K562 (cell line): ENCODE measurements at regions not wholly inside any gene's neighbourhood (a gene's known extent, or its start where the extent isn't known, plus 50 kb on each side); places are given as distances from the start of the nearest gene placed in this dataset.

Experiments
- ATAC-seq: fragments of 200-7000 bp; cut with Tn5 transposase; 3 replicates; pipeline ENCODE4 v1.9.1; 2020; ENCODE audit warnings: moderate library complexity
- BruUV-seq: library from RNA; stranded (reverse); fragments of 400-500 nt; replicated peaks from 2 replicates; lab custom pipeline; 2021; lab: Mats Ljungman, UMichigan
- CTCF ChIA-PET: fragments of 300-600 bp; formaldehyde crosslinking; extraction: SDS; loops from one replicate; lab custom pipeline; 2021; ENCODE audit warnings: low intra/inter-chr PET ratio; lab: Yijun Ruan, JAX
- POLR2A ChIA-PET: fragments of 300-600, 350-650 bp; sonication (Branson Sonifier 250); formaldehyde crosslinking; extraction: SDS; loops from one replicate; lab custom pipeline; 2021; ENCODE audit warnings: antibody characterized with exemption, inconsistent platforms; lab: Yijun Ruan, JAX
- DNase-seq, 4 experiments: peaks; one replicate each; pipeline versions ENCODE4 v3.0.0 to v3.0.0-alpha.2; 2011 to 2018; ENCODE audit warnings: low spot score in 3 of 4, mixed read lengths in 3 of 4; ENCODE audit errors: extremely low read depth in 1 of 4
- FAIRE-seq: peaks from 2 replicates; lab custom pipeline; 2011; peaks lifted over from hg19 to GRCh38; lab: Jason Lieb, UNC
- H2AFZ ChIP-seq: 2 replicates; pipeline ENCODE4 v1.6.0; 2011; ENCODE audit warnings: low read depth, low read length, control low read depth, inconsistent platforms
- H3K27ac ChIP-seq: fragments of 200-600 bp; 3 replicates; pipeline ENCODE4 v1.8.0; 2011; ENCODE audit warnings: low read depth, mild to moderate bottlenecking, control low read depth, inconsistent platforms, low read length, moderate library complexity, mixed read lengths; ENCODE audit errors: extremely low read depth
- H3K27me3 ChIP-seq, 2 experiments: fragments of 300-600 bp in 1 of 2; 2 replicates in 1 of 2; 3 replicates in 1 of 2; pipeline versions ENCODE4 v1.6.0 to v1.8.0; 2011; ENCODE audit warnings: inconsistent platforms in 2 of 2, low read length in 2 of 2, mild to moderate bottlenecking in 1 of 2, mixed read lengths in 1 of 2, moderate library complexity in 1 of 2; ENCODE audit not compliant: control insufficient read depth in 2 of 2, insufficient read depth in 2 of 2
- H3K36me3 ChIP-seq: fragments of 300-600 bp; 3 replicates; pipeline ENCODE4 v1.8.0; 2011; ENCODE audit warnings: mild to moderate bottlenecking, low read length, inconsistent platforms; ENCODE audit not compliant: control insufficient read depth, insufficient read depth
- H3K4me1 ChIP-seq, 2 experiments: fragments of 200-600 bp in 1 of 2; replicated peaks in 1 of 2; 2 replicates in 1 of 2; 3 replicates in 1 of 2; pipeline versions ENCODE4 v1.5.1 to v1.8.0; 2011; ENCODE audit warnings: inconsistent platforms in 2 of 2, low read length in 2 of 2, mild to moderate bottlenecking in 1 of 2, mixed read lengths in 1 of 2, moderate library complexity in 1 of 2; ENCODE audit not compliant: control insufficient read depth in 2 of 2, insufficient read depth in 2 of 2
- H3K4me2 ChIP-seq: 2 replicates; pipeline ENCODE4 v1.6.1; 2011; ENCODE audit warnings: low read length, control low read depth, inconsistent platforms, mixed read lengths; ENCODE audit not compliant: insufficient read depth
- H3K4me3 ChIP-seq: fragments of 200-600 bp; sonication (generic), shearing (Covaris generic); 2 replicates; pipeline ENCODE4 v1.5.1; 2016; ENCODE audit warnings: control low read depth, inconsistent platforms
- H3K79me2 ChIP-seq: fragments of 200-600 bp; 3 replicates; pipeline ENCODE4 v1.8.0; 2011; ENCODE audit warnings: low read length, inconsistent platforms; ENCODE audit not compliant: control insufficient read depth, insufficient read depth
- H3K9ac ChIP-seq, 2 experiments: 2 replicates each; pipeline versions ENCODE4 v1.6.0 to v1.6.1; 2011; ENCODE audit warnings: low read depth in 2 of 2, low read length in 2 of 2, control low read depth in 1 of 2, inconsistent platforms in 1 of 2, mild to moderate bottlenecking in 1 of 2, mixed read lengths in 1 of 2; ENCODE audit not compliant: insufficient read depth in 1 of 2
- H3K9me1 ChIP-seq: one replicate; pipeline ENCODE4 v1.6.0; 2011; ENCODE audit warnings: inconsistent platforms, mild to moderate bottlenecking, low read length, moderate library complexity; ENCODE audit not compliant: control insufficient read depth, insufficient read depth
- H3K9me3 ChIP-seq: replicated peaks from 2 replicates; pipeline ENCODE4 v1.5.1; 2011; ENCODE audit warnings: low read depth, low read length, inconsistent platforms; ENCODE audit not compliant: control insufficient read depth, insufficient read depth
- H4K20me1 ChIP-seq: replicated peaks from 2 replicates; pipeline ENCODE4 v1.6.1; 2011; ENCODE audit warnings: low read length, inconsistent platforms, mixed read lengths; ENCODE audit not compliant: control insufficient read depth, insufficient read depth
- CBFB ChIP-seq: sonication (generic); formaldehyde crosslinking; IDR thresholded peaks from 2 replicates; pipeline ENCODE4 v1.4.0; 2020; ENCODE audit warnings: mild to moderate bottlenecking, missing genetic modification reagents
- ELF2 ChIP-seq: fragments of 250-450 bp; sonication (Bioruptor Pico); IDR thresholded peaks from 2 replicates; pipeline ENCODE4 v1.5.0; 2021; ENCODE audit warnings: mild to moderate bottlenecking
- HDAC8 ChIP-seq: fragments of 450-650 bp; IDR thresholded peaks from 2 replicates; pipeline ENCODE4 v1.6.1; 2016; ENCODE audit warnings: mild to moderate bottlenecking, missing genetic modification characterization, moderate library complexity, missing compliant biosample characterization
- KAT2B ChIP-seq: IDR thresholded peaks from one replicate; pipeline ENCODE4 v1.6.1; 2012; ENCODE audit warnings: low read depth, mild to moderate bottlenecking, control low read depth, inconsistent platforms, low read length, moderate library complexity
- LCOR ChIP-seq: sonication (generic); formaldehyde crosslinking; IDR thresholded peaks from 2 replicates; pipeline ENCODE4 v1.8.0; 2022; ENCODE audit warnings: mild to moderate bottlenecking, missing genetic modification reagents
- MCM3 ChIP-seq: fragments of 450-650 bp; IDR thresholded peaks from 2 replicates; pipeline ENCODE4 v1.6.1; 2016
- RBM34 ChIP-seq: fragments of 200-400 bp; formaldehyde crosslinking; IDR thresholded peaks from 2 replicates; pipeline ENCODE4 v1.6.1; 2018; ENCODE audit warnings: low read length, borderline replicate concordance; ENCODE audit not compliant: insufficient read depth
- RFX5 ChIP-seq: IDR thresholded peaks from 2 replicates; pipeline ENCODE4 v1.6.1; 2011; ENCODE audit warnings: low read depth, mild to moderate bottlenecking, improper control_type of control experiment, low read length
- SMAD3 ChIP-seq: fragments of 450-650 bp; formaldehyde crosslinking; conservative IDR thresholded peaks from 2 replicates; pipeline ENCODE4 v1.4.0; 2020; ENCODE audit warnings: mild to moderate bottlenecking
- SRSF7 ChIP-seq: fragments of 200-400 bp; formaldehyde crosslinking; optimal IDR thresholded peaks from 2 replicates; pipeline ENCODE3; 2017; ENCODE audit warnings: mild to moderate bottlenecking, low read depth, low read length
- TEAD1 ChIP-seq, 2 experiments: fragments of 450-650 bp in 1 of 2; sonication (generic) in 1 of 2; formaldehyde crosslinking; IDR thresholded peaks; 2 replicates each; pipeline versions ENCODE4 v1.4.0 to v1.8.0; 2020 to 2022; ENCODE audit warnings: mild to moderate bottlenecking in 2 of 2, missing genetic modification reagents in 1 of 2
- ZNF133 ChIP-seq: fragments of 250-450 bp; sonication (Bioruptor Pico); IDR thresholded peaks from 2 replicates; pipeline ENCODE4 v1.4.0; 2020; ENCODE audit warnings: mild to moderate bottlenecking
- ZNF24 ChIP-seq: fragments of 450-650 bp; IDR thresholded peaks from 2 replicates; pipeline ENCODE4 v1.6.1; 2016
- ZNF551 ChIP-seq: fragments of 250-450 bp; sonication (Bioruptor Pico); IDR thresholded peaks from 2 replicates; pipeline ENCODE4 v1.5.0; 2021; ENCODE audit warnings: mild to moderate bottlenecking, moderate library complexity
- WGBS: fragments of 100-300 bp; shearing (Covaris generic); methylation state at CpG from one replicate; pipeline ENCODE4 v1.1.6; 2016; ENCODE audit warnings: low coverage, mixed read lengths; ENCODE audit not compliant: insufficient coverage; ENCODE audit errors: missing lambda C conversion rate; 5-methylcytosine and 5-hydroxymethylcytosine counted together
- in situ Hi-C: fragments of 300-500 bp; cut with MboI; formaldehyde crosslinking; loops from 4 replicates; pipeline ENCODE4 v1.15.0; 2018; ENCODE audit warnings: inconsistent platforms, mixed read lengths
- intact Hi-C: fragments of 100-400 bp; cut with micrococcal nuclease; formaldehyde crosslinking; loops from 2 replicates; pipeline ENCODE4 v1.14.2; 2022
- TF ChIP-seq, protein P1 (sequence below): sonication (generic); formaldehyde crosslinking; IDR thresholded peaks from 2 replicates; pipeline ENCODE4 v1.8.1; 2022; ENCODE audit warnings: missing genetic modification reagents
- TF ChIP-seq, protein P2 (sequence below): fragments of 450-650 bp; formaldehyde crosslinking; IDR thresholded peaks from 2 replicates; pipeline ENCODE4 v1.4.0; 2020; ENCODE audit warnings: mild to moderate bottlenecking, mixed read lengths
- TF ChIP-seq, protein P3 (sequence below): fragments of 250-450 bp; sonication (Bioruptor Pico); IDR thresholded peaks from 2 replicates; pipeline ENCODE4 v1.4.0; 2020; ENCODE audit warnings: mild to moderate bottlenecking, moderate library complexity
- TF ChIP-seq, protein P4 (sequence below): fragments of 450-650 bp; IDR thresholded peaks from 2 replicates; pipeline ENCODE4 v1.6.1; 2016; ENCODE audit warnings: mild to moderate bottlenecking

DNA sequence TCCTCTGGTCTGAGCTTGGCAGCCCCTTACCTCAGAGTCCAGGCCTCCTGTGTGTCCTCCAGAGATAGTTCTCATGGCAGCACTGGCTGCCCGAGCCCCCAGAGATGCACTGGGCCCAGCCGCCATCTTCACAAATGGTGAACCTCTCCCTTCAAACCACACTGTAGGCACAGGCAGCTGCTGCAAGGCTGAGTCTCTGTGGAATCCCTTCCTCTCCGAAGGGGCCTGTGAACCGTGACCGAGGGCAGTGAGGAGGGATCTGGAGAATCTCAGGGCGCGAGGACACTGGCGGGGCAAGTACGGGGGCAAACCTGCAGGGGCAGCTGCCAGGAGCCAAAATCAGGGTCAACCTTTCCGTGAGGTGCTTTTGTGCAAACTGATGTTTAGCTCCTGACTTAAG, 69.5 kb upstream of the CFAP46 start:
- Histone ChIP-seq H3K36me3 (no peaks in the 10 kb centered on the region), H3K9me3 (no peaks in the 10 kb centered on the region), H3K27ac (no peak overlapping the region), H3K9ac (no peak overlapping the region), H4K20me1 (no peaks in the 10 kb centered on the region), H3K4me2 (no peak overlapping the region), H3K27me3 (peaks cover 0 to 40% of the 10 kb centered on the region in 2 experiments; a peak in 2 of 5 replicates), H3K9me1 (no peaks in the 10 kb centered on the region), H2AFZ (no peak overlapping the region), H3K4me1 (peaks cover 0 to 36% of the 10 kb centered on the region in 2 experiments; a peak in 3 of 5 replicates), H3K4me3 (no peak overlapping the region), H3K79me2 (no peaks in the 10 kb centered on the region)
- TF ChIP-seq, protein P1, sequence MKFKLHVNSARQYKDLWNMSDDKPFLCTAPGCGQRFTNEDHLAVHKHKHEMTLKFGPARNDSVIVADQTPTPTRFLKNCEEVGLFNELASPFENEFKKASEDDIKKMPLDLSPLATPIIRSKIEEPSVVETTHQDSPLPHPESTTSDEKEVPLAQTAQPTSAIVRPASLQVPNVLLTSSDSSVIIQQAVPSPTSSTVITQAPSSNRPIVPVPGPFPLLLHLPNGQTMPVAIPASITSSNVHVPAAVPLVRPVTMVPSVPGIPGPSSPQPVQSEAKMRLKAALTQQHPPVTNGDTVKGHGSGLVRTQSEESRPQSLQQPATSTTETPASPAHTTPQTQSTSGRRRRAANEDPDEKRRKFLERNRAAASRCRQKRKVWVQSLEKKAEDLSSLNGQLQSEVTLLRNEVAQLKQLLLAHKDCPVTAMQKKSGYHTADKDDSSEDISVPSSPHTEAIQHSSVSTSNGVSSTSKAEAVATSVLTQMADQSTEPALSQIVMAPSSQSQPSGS (CRISPR knock-in tag), result no peak
- TF ChIP-seq SRSF7 (no peak), ZNF551 (CRISPR knock-in tag) (no peak), MCM3 (no peak), ELF2 (no peak), LCOR (no peak), SMAD3 (CRISPR knock-in tag) (no peak), CBFB (no peak), RFX5 (no peak), ZNF133 (CRISPR knock-in tag) (no peak), TEAD1 (CRISPR knock-in tag; IDR thresholded peaks at IDR 0.05) (no peak), HDAC8 (tag) (no peak), ZNF24 (no peak), KAT2B (no peak), RBM34 (no peak)
- TF ChIP-seq, protein P2, sequence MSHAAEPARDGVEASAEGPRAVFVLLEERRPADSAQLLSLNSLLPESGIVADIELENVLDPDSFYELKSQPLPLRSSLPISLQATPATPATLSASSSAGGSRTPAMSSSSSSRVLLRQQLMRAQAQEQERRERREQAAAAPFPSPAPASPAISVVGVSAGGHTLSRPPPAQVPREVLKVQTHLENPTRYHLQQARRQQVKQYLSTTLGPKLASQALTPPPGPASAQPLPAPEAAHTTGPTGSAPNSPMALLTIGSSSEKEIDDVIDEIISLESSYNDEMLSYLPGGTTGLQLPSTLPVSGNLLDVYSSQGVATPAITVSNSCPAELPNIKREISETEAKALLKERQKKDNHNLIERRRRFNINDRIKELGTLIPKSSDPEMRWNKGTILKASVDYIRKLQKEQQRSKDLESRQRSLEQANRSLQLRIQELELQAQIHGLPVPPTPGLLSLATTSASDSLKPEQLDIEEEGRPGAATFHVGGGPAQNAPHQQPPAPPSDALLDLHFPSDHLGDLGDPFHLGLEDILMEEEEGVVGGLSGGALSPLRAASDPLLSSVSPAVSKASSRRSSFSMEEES (CRISPR knock-in tag), result no peak
- TF ChIP-seq, protein P3, sequence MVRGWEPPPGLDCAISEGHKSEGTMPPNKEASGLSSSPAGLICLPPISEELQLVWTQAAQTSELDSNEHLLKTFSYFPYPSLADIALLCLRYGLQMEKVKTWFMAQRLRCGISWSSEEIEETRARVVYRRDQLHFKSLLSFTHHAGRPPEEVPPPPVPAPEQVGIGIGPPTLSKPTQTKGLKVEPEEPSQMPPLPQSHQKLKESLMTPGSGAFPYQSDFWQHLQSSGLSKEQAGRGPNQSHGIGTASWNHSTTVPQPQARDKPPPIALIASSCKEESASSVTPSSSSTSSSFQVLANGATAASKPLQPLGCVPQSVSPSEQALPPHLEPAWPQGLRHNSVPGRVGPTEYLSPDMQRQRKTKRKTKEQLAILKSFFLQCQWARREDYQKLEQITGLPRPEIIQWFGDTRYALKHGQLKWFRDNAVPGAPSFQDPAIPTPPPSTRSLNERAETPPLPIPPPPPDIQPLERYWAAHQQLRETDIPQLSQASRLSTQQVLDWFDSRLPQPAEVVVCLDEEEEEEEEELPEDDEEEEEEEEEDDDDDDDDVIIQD (CRISPR knock-in tag), result no peak
- TF ChIP-seq, protein P4, sequence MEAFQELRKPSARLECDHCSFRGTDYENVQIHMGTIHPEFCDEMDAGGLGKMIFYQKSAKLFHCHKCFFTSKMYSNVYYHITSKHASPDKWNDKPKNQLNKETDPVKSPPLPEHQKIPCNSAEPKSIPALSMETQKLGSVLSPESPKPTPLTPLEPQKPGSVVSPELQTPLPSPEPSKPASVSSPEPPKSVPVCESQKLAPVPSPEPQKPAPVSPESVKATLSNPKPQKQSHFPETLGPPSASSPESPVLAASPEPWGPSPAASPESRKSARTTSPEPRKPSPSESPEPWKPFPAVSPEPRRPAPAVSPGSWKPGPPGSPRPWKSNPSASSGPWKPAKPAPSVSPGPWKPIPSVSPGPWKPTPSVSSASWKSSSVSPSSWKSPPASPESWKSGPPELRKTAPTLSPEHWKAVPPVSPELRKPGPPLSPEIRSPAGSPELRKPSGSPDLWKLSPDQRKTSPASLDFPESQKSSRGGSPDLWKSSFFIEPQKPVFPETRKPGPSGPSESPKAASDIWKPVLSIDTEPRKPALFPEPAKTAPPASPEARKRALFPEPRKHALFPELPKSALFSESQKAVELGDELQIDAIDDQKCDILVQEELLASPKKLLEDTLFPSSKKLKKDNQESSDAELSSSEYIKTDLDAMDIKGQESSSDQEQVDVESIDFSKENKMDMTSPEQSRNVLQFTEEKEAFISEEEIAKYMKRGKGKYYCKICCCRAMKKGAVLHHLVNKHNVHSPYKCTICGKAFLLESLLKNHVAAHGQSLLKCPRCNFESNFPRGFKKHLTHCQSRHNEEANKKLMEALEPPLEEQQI, result no peak
- ATAC-seq (no peak), DNase-seq (no peak), FAIRE-seq (no peak)
- intact Hi-C loops (no loop called here), in situ Hi-C loops (no loop called here)
- BruUV-seq, result no TSS peak
- 31% methylated on average over 10 of the region's 10 CpGs for WGBS
- ChIA-PET POLR2A (no interaction called here), CTCF (no interaction called here)
